Left ventricle myocardium inferior (tissue), 1 donor: ENCODE measurements at regions not wholly inside any gene's neighbourhood (a gene's known extent, or its start where the extent isn't known, plus 50 kb on each side); places are given as distances from the start of the nearest gene placed in this dataset.
"Not testable (repeated sequence)": the region's sequence is repeated elsewhere in the genome, so short reads cannot be mapped to it uniquely, and the experiment has no call there.

ENCODE experiments used
- DNase-seq: peaks from one replicate; pipeline ENCODE4 v3.0.0-alpha.2; 2020
- H3K27ac ChIP-seq: fragments of 200-600 bp; replicated peaks from 2 replicates; pipeline ENCODE4 v1.8.0; 2021
- H3K27me3 ChIP-seq: fragments of 200-600 bp; 2 replicates; pipeline ENCODE4 v1.8.0; 2021; ENCODE audit warnings: low read depth
- H3K36me3 ChIP-seq: fragments of 200-600 bp; 2 replicates; pipeline ENCODE4 v1.8.0; 2021
- H3K4me1 ChIP-seq: fragments of 200-600 bp; 2 replicates; pipeline ENCODE4 v1.8.0; 2021
- H3K4me3 ChIP-seq: fragments of 200-600 bp; 2 replicates; pipeline ENCODE4 v1.8.0; 2021; ENCODE audit warnings: mild to moderate bottlenecking, moderate library complexity
- H3K9me3 ChIP-seq: fragments of 200-600 bp; replicated peaks from 2 replicates; pipeline ENCODE4 v1.8.0; 2021
- CTCF ChIP-seq: fragments of 200-600 bp; IDR thresholded peaks from 2 replicates; pipeline ENCODE4 v1.8.0; 2021; ENCODE audit warnings: antibody characterized with exemption, mild to moderate bottlenecking, borderline replicate concordance
- intact Hi-C: fragments of 100-400 bp; cut with micrococcal nuclease; formaldehyde crosslinking; loops from one replicate; pipeline ENCODE4 v1.11.0; 2022
- donor health status: DM: no; HTN: yes; CAD: no; lungs with severe emphysema.

- intact Hi-C loops, result no loop called here
- no peak overlapping the region for H3K27ac ChIP-seq
- no peaks in the 10 kb centered on the region for H3K4me1 ChIP-seq
- H3K36me3 ChIP-seq, result no peaks in the 10 kb centered on the region
- H3K4me3 ChIP-seq, result no peak overlapping the region
- no peaks in the 10 kb centered on the region for H3K9me3 ChIP-seq
- TF ChIP-seq CTCF, result no peak
- no peak for DNase-seq
- no peaks in the 10 kb centered on the region for H3K27me3 ChIP-seq
Observed at GRCh38 chr2:193847130-193847529, 1652.4 kb upstream of the TMEFF2 start.

- H3K9me3 ChIP-seq, result no peaks in the 10 kb centered on the region
- TF ChIP-seq CTCF, result no peak
- no peaks in the 10 kb centered on the region for H3K27me3 ChIP-seq
- no peak for DNase-seq
- intact Hi-C loops, result no loop called here
- no peaks in the 10 kb centered on the region for H3K4me1 ChIP-seq
- H3K4me3 ChIP-seq, result no peak overlapping the region
- H3K27ac ChIP-seq, result no peak overlapping the region
- H3K36me3 ChIP-seq, result no peaks in the 10 kb centered on the region
Observed at GRCh38 chr2:193845604-193846003, 1650.9 kb upstream of the TMEFF2 start.

GRCh38 chr2:193843675-193844074 lies 1648.9 kb upstream of the TMEFF2 start:
- Histone ChIP-seq H3K36me3 (no peaks in the 10 kb centered on the region), H3K9me3 (no peaks in the 10 kb centered on the region), H3K4me3 (no peak overlapping the region), H3K27ac (no peak overlapping the region), H3K4me1 (no peaks in the 10 kb centered on the region), H3K27me3 (no peaks in the 10 kb centered on the region)
- intact Hi-C loops, result no loop called here
- DNase-seq, result no peak
- TF ChIP-seq CTCF, result no peak

GRCh38 chr2:193841384-193842150 lies 1646.8 kb upstream of the TMEFF2 start:
- Histone ChIP-seq H3K36me3 (no peaks in the 10 kb centered on the region), H3K4me3 (no peak overlapping the region), H3K27me3 (no peaks in the 10 kb centered on the region), H3K4me1 (no peaks in the 10 kb centered on the region), H3K27ac (no peak overlapping the region), H3K9me3 (no peaks in the 10 kb centered on the region)
- intact Hi-C loops, result no loop called here
- TF ChIP-seq CTCF, result no peak
- no peak for DNase-seq

GRCh38 chr2:193837111-193837738 lies 1642.5 kb upstream of the TMEFF2 start:
- no peak overlapping the region for H3K27ac ChIP-seq
- H3K27me3 ChIP-seq, result no peaks in the 10 kb centered on the region
- TF ChIP-seq CTCF, result no peak
- H3K4me1 ChIP-seq, result no peaks in the 10 kb centered on the region
- no peak for DNase-seq
- intact Hi-C loops, result no loop called here
- H3K9me3 ChIP-seq, result peaks cover 15% of the 10 kb centered on the region
- H3K4me3 ChIP-seq, result no peak overlapping the region
- H3K36me3 ChIP-seq, result no peaks in the 10 kb centered on the region

- H3K27ac ChIP-seq, H3K36me3 ChIP-seq, DNase-seq, H3K4me1 ChIP-seq, H3K4me3 ChIP-seq, intact Hi-C loops, H3K27me3 ChIP-seq: not testable (repeated sequence)
- peaks cover 15% of the 10 kb centered on the region for H3K9me3 ChIP-seq
Observed at GRCh38 chr2:193836424-193837006, 1641.8 kb upstream of the TMEFF2 start.

GRCh38 chr2:193833895-193834294 lies 1639.2 kb upstream of the TMEFF2 start:
- H3K4me1 ChIP-seq, intact Hi-C loops, H3K4me3 ChIP-seq, H3K27ac ChIP-seq, H3K36me3 ChIP-seq, H3K27me3 ChIP-seq, DNase-seq: not testable (repeated sequence)
- peaks cover 15% of the 10 kb centered on the region for H3K9me3 ChIP-seq
